ENCODE measurements at regions not wholly inside any gene's neighbourhood (a gene's known extent, or its start where the extent isn't known, plus 50 kb on each side); places are given as distances from the start of the nearest gene placed in this dataset.

DNA sequence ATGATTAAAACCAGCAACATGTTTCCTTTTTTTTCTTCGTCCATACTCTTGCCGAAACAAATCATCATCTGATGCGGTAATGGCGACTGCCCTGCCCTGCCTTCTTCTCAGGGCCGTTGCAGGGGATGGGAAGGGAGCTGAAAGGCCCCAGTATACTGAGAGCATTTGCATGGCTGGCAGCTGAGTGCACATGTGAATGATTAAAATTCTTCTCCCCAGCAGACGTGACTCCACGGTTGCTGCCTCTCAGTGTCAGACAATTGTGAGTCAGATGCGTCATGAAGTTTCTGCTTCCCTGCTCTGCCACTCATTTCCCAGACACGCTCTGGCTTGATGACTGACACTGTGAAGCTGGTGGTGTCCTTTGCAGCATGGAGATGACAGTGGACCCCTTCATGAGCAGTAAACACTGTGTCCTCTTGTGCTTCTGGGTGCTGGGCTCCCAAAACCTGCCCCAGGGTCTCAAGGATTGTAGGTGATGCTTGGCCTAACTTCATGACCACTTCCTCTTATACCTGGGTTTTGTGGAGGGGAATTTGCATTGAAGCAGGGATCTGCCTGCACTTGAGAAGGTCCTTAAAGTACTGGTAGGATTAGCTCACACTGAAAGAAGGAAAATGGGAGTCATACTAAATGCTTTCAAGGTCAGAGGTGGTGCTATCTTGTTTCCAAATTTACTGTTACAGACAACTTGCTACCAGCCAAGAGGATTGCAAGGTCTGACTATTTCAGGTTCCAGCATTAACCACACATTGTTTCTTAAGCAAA is 222.5 kb upstream of the COPS8 start:
- intact Hi-C loops (cut with micrococcal nuclease; ENCODE audit: unreplicated experiment) (no loop called here), in situ Hi-C loops (cut with HindIII; ENCODE audit: extremely low pct_ligation_motif_present, low pct_unique_long_range_greater_than_20kb) (no loop called here)
- Histone ChIP-seq H3K79me2 (ENCODE audit: insufficient read depth, low read length) (no peaks in the 10 kb centered on the region), H3K27me3 (ENCODE audit: control insufficient read depth in 1 of 2, insufficient read depth in 2 of 2, low read length in 2 of 2) (no peaks in the 10 kb centered on the region; a peak in 2 of 5 replicates), H3K4me1 (ENCODE audit: insufficient read depth, low read length) (no peaks in the 10 kb centered on the region), H3K4me2 (ENCODE audit: low read depth, low read length) (no peak overlapping the region), H3K9ac (ENCODE audit: insufficient read depth, low read depth, low read length) (no peak overlapping the region), H3K9me3 (ENCODE audit: low read length) (peaks cover 10% of the 10 kb centered on the region; the same call in 1 of the 2 replicates), H3K36me3 (replicated peaks in 1 of 2; ENCODE audit: control insufficient read depth in 1 of 2, insufficient read depth in 2 of 2, low read length in 2 of 2) (no peaks in the 10 kb centered on the region), H4K20me1 (ENCODE audit: insufficient read depth, low read length) (no peaks in the 10 kb centered on the region), H3K4me3 (replicated peaks in 1 of 3; ENCODE audit: insufficient read depth in 1 of 3, low read depth in 2 of 3, low read length in 3 of 3) (no peak overlapping the region), H2AFZ (ENCODE audit: low read length) (no peak overlapping the region), H3K27ac (ENCODE audit: extremely low read length, insufficient read depth, low read length) (no peak overlapping the region)
- FAIRE-seq (no peak), DNase-seq (ENCODE audit: low spot score) (no peak), ATAC-seq (no peak)
- BruUV-seq (replicated peaks) = no TSS peak
- POLR2A ChIA-PET = no interaction called here
- 43% methylated on average over 9 of the region's 9 CpGs for WGBS (ENCODE audit: low lambda C conversion rate)
- CTCF ChIA-PET (ENCODE audit: low intra/inter-chr PET ratio, low total read pairs) = no interaction called here
- TF ChIP-seq ZNF234 (CRISPR knock-in tag; conservative IDR thresholded peaks at IDR 0.05) (no peak), PRPF4 (IDR thresholded peaks at IDR 0.05; ENCODE audit: low read depth, low read length, poor library complexity, severe bottlenecking) (no peak), PHF5A (CRISPR knock-in tag; IDR thresholded peaks at IDR 0.05; ENCODE audit: low read depth, unreplicated experiment) (no peak), CREB1 (IDR thresholded peaks at IDR 0.05) (no peak), CREB1 (CRISPR knock-in tag; IDR thresholded peaks at IDR 0.05) (no peak), NFKBIZ (CRISPR knock-in tag; IDR thresholded peaks at IDR 0.05) (no peak), FOXO1 (CRISPR knock-in tag; IDR thresholded peaks at IDR 0.05) (no peak), ZNF839 (CRISPR knock-in tag; IDR thresholded peaks at IDR 0.05; ENCODE audit: borderline replicate concordance) (no peak), SRF (IDR thresholded peaks at IDR 0.05; ENCODE audit: low read depth, low read length) (no peak), MAFF (IDR thresholded peaks at IDR 0.05; ENCODE audit: low read depth, low read length) (no peak)
- TF ChIP-seq, protein P1, sequence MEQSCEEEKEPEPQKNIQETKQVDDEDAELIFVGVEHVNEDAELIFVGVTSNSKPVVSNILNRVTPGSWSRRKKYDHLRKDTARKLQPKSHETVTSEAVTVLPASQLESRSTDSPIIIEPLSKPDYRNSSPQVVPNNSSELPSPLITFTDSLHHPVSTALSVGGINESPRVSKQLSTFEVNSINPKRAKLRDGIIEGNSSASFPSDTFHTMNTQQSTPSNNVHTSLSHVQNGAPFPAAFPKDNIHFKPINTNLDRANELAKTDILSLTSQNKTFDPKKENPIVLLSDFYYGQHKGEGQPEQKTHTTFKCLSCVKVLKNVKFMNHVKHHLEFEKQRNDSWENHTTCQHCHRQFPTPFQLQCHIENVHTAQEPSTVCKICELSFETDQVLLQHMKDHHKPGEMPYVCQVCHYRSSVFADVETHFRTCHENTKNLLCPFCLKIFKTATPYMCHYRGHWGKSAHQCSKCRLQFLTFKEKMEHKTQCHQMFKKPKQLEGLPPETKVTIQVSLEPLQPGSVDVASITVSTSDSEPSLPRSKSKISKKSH (CRISPR knock-in tag; IDR thresholded peaks at IDR 0.05; ENCODE audit: borderline replicate concordance) = no peak
- TF ChIP-seq, protein P2, sequence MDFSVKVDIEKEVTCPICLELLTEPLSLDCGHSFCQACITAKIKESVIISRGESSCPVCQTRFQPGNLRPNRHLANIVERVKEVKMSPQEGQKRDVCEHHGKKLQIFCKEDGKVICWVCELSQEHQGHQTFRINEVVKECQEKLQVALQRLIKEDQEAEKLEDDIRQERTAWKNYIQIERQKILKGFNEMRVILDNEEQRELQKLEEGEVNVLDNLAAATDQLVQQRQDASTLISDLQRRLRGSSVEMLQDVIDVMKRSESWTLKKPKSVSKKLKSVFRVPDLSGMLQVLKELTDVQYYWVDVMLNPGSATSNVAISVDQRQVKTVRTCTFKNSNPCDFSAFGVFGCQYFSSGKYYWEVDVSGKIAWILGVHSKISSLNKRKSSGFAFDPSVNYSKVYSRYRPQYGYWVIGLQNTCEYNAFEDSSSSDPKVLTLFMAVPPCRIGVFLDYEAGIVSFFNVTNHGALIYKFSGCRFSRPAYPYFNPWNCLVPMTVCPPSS (IDR thresholded peaks at IDR 0.05) = no peak
- TF ChIP-seq, protein P3, sequence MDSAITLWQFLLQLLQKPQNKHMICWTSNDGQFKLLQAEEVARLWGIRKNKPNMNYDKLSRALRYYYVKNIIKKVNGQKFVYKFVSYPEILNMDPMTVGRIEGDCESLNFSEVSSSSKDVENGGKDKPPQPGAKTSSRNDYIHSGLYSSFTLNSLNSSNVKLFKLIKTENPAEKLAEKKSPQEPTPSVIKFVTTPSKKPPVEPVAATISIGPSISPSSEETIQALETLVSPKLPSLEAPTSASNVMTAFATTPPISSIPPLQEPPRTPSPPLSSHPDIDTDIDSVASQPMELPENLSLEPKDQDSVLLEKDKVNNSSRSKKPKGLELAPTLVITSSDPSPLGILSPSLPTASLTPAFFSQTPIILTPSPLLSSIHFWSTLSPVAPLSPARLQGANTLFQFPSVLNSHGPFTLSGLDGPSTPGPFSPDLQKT (CRISPR knock-in tag; IDR thresholded peaks at IDR 0.05; ENCODE audit: borderline replicate concordance) = no peak

All from HepG2 (cell line).